ENCODE measurements at regions not wholly inside any gene's neighbourhood (a gene's known extent, or its start where the extent isn't known, plus 50 kb on each side); places are given as distances from the start of the nearest gene placed in this dataset.

GRCh38 chr7:54839575-54840213, 80.7 kb upstream of the SEC61G start:
- 52 to 70% (median 58%) methylated on average over 7 to 9 of the region's 9 CpGs for WGBS, 5 donors
- Histone ChIP-seq H3K4me3 (no peak overlapping the region), H3K27me3 (no peaks in the 10 kb centered on the region), H3K9me3 (no peaks in the 10 kb centered on the region), H3K4me1 (peaks cover 0 to 16% (median 6%) of the 10 kb centered on the region in 4 donors), H3K36me3 (no peaks in the 10 kb centered on the region), H3K27ac (no peak overlapping the region)
- intact Hi-C loops (cut with DNase I; ENCODE audit: low total_unique reads) = no loop called here
- peak in 4 of 7 experiments; percentile 7 to 33 (median 16) for TF ChIP-seq CTCF (IDR thresholded peaks at IDR 0.05)
- TF ChIP-seq EP300 (IDR thresholded peaks at IDR 0.05) = no peak
- TF ChIP-seq POLR2A (IDR thresholded peaks at IDR 0.05) = no peak
- TF ChIP-seq POLR2AphosphoS5 (IDR thresholded peaks at IDR 0.05) = peak in 1 of 3 donors; percentile 24
- DNase-seq = peak; percentile 41 to 67

- Histone ChIP-seq H3K4me1 (peaks cover 0 to 16% (median 6%) of the 10 kb centered on the region in 4 donors), H3K9me3 (no peaks in the 10 kb centered on the region), H3K4me3 (no peak overlapping the region), H3K27ac (no peak overlapping the region), H3K36me3 (no peaks in the 10 kb centered on the region), H3K27me3 (no peaks in the 10 kb centered on the region)
- peak in 1 of 7 experiments; percentile 25 for TF ChIP-seq CTCF (IDR thresholded peaks at IDR 0.05)
- no peak for TF ChIP-seq POLR2AphosphoS5 (IDR thresholded peaks at IDR 0.05)
- no peak for TF ChIP-seq POLR2A (IDR thresholded peaks at IDR 0.05)
- no peak for TF ChIP-seq EP300 (IDR thresholded peaks at IDR 0.05)
- DNase-seq = peak in 1 of 2 donors; percentile 28
- WGBS, 5 donors = 32 to 42% (median 35%) methylated on average over 8 of the region's 8 CpGs
- intact Hi-C loops (cut with DNase I; ENCODE audit: low total_unique reads) = no loop called here
These were observed 83.0 kb upstream of the SEC61G start for GRCh38 chr7:54841772-54842697.

- no peak overlapping the region for H3K27ac ChIP-seq
- WGBS, 5 donors = 58 to 72% (median 65%) methylated on average over 3 of the region's 3 CpGs
- no peak for DNase-seq
- no peak for TF ChIP-seq POLR2A (IDR thresholded peaks at IDR 0.05)
- TF ChIP-seq EP300 (IDR thresholded peaks at IDR 0.05) = no peak
- no peak for TF ChIP-seq CTCF (IDR thresholded peaks at IDR 0.05)
- no peak for TF ChIP-seq POLR2AphosphoS5 (IDR thresholded peaks at IDR 0.05)
- H3K4me3 ChIP-seq = no peak overlapping the region
- peaks cover 0 to 16% (median 6%) of the 10 kb centered on the region in 4 donors for H3K4me1 ChIP-seq
- intact Hi-C loops (cut with DNase I; ENCODE audit: low total_unique reads) = no loop called here
- H3K9me3 ChIP-seq = no peaks in the 10 kb centered on the region
- no peaks in the 10 kb centered on the region for H3K27me3 ChIP-seq
- no peaks in the 10 kb centered on the region for H3K36me3 ChIP-seq
These were observed 84.9 kb upstream of the SEC61G start for GRCh38 chr7:54843841-54844355.

GRCh38 chr7:54846273-54846672, 87.3 kb upstream of the SEC61G start:
- no peak overlapping the region for H3K4me3 ChIP-seq
- H3K27ac ChIP-seq = no peak overlapping the region
- H3K9me3 ChIP-seq = peaks cover 0 to 15% (median 9%) of the 10 kb centered on the region in 4 donors
- H3K27me3 ChIP-seq = no peaks in the 10 kb centered on the region
- TF ChIP-seq POLR2AphosphoS5 (IDR thresholded peaks at IDR 0.05) = no peak
- TF ChIP-seq EP300 (IDR thresholded peaks at IDR 0.05) = no peak
- TF ChIP-seq POLR2A (IDR thresholded peaks at IDR 0.05) = no peak
- H3K4me1 ChIP-seq = peaks cover 0 to 10% (median 5%) of the 10 kb centered on the region in 4 donors
- DNase-seq = no peak
- intact Hi-C loops (cut with DNase I; ENCODE audit: low total_unique reads) = no loop called here
- H3K36me3 ChIP-seq = no peaks in the 10 kb centered on the region
